Activated T-cell treated with anti-CD3 and anti-CD28 coated beads for 1 hour (primary cell): ENCODE measurements at regions not wholly inside any gene's neighbourhood (a gene's known extent, or its start where the extent isn't known, plus 50 kb on each side); places are given as distances from the start of the nearest gene placed in this dataset.

Experiments
- DNase-seq: peaks from one replicate; pipeline ENCODE4 v3.0.0-alpha.2; 2020; ENCODE audit warnings: low read depth

DNA sequence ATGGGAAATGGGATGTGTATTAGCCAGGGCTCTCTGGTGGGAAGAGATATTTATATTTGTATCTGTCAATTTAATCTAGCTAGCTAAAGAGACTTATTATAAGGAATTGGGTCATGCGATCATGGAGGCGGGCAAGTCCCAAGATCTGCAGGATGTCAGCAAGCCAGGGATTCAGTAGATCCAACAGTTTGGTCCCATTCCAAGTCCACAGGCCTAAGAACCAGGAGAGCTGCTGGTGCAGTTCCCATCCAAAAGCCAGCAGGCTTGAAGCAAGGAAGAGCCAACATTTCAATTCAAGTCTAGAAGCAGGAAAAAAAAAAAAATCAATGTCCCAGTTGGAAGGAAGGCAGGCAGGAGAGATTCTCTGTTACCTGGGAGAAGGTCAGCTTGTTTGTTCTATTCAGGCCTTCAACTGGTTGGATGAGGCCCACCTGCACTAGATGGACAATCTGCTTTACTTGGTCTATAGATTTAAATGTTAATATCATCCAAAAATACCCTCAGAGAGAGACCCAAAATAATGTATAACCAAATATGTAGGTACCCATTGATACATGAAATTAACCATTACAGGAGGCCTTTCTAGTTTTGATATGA is 60.7 kb upstream of the BCAT1 start:
- no peak for DNase-seq

DNA sequence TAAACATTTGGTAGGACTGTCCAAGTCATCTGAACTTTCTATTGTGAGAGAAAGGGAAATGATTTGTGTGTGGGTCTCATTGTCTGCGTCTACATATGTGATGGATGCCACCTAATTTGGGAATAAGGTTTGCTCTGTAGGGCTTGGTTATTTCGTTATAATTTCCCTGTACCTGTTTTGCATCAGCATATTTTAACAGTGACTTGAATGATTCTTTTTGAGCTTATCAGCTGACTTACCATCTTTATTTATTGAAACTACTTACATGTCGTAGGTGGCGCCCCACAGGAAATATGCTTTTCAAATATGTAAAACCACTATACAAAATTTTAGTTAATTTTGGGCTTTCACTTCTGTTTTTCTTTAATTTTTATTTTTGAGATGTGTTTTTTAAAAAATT is 56.5 kb upstream of the BCAT1 start:
- no peak for DNase-seq

DNA sequence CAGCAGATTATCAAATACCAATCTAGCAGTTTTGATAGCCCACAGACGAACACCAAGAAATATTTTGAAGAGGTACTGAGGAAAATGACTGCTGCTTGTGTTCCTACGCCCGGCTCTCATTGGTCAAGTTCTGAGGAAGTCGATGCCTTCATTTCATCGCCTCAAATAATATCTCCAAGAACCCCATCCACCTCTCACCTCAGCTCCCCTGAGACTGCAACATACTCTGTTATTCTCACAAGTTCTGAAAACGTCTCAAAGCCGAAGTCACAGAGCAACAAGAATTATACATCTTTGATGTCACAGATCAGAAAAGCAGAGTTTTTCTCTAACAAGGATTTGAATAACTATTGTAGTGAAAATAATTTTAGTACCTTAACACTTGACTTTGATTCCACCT is 55.5 kb upstream of the BCAT1 start:
- DNase-seq, result no peak

DNA sequence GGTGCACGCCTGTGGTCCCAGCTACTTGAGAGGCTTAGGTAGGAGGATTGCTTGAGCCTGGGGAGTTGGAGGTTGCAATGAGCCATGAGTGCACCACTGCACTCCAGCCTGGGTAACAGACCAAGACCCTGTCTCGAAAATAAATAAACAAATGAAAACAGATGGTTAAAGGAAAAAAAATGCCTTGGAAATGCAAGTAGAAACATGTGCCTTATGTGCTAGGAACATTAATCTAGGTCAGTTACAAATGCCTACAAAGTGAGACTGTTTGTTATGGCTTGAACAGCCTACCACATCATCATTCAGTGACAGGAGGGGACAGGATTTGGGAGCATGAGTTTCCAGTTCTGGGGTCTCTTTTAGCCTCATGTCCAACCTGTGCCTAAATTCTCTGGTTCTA is 52.4 kb upstream of the BCAT1 start:
- DNase-seq, result no peak
